T1000 (cell line): ENCODE measurements at regions not wholly inside any gene's neighbourhood (a gene's known extent, or its start where the extent isn't known, plus 50 kb on each side); places are given as distances from the start of the nearest gene placed in this dataset.
"Not testable (repeated sequence)": the region's sequence is repeated elsewhere in the genome, so short reads cannot be mapped to it uniquely, and the experiment has no call there.

Experiments
- DNase-seq: peaks from one replicate; lab custom pipeline; 2025; ENCODE audit warnings: mixed read lengths; lab: John Stamatoyannopoulos, UW

DNA sequence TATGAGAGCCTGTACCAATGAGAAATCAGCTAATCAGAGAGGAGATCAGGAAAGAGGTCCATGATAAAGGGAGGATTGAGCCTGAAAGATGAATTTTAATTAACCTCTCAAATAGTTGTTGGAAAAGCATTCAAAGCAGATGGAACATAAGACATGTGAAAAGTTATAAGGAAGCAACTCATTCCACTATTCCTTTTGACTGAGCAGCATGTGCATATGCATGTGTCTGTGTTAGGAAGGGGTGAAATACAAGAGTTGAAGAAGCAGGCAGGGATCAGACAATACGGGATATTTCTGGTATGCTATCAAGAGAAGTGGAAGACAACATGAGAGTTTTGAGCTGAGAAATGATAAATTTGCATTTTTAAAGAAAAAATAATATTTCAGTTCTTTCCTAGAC is 624.8 kb upstream of the PTCHD4 start:
- DNase-seq = no peak

DNA sequence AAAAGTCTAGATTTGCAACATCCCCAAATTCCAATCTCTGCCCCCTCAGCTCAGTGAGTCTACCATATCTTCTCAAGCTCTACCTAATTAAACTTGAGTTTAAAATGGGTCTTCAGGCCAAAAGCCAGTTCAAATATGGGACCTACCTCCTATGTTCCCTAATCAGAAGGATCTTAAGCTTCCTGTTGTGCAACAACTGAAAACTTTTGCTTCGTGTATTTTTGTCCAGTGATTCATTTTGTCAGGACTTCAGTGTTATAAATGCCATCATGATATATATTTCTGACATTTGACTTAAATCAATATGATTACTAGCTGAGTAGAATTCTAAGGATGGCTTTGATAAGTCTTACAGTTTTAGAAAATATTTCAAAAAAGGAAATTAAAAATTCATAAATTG is 622.6 kb upstream of the PTCHD4 start:
- no peak for DNase-seq

DNA sequence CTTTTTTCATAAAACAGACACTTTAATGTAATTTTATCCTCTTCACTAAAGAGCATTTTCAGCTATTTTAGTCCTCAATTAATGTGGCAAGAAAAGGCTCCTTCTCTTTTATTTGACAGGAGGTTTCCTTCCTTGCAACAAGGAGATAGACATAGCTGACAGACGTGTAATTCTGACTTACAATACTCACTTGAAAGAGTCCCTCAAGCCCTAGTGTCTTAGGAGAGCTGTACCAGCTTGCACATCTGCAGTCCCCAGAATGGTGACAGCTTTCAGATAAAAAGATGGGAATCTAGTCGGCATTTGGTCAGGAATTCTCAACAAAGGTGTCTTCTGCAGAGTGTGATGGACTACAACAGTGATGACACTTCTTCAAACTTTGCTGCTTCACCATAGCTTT is 603.7 kb upstream of the PTCHD4 start:
- DNase-seq = no peak

DNA sequence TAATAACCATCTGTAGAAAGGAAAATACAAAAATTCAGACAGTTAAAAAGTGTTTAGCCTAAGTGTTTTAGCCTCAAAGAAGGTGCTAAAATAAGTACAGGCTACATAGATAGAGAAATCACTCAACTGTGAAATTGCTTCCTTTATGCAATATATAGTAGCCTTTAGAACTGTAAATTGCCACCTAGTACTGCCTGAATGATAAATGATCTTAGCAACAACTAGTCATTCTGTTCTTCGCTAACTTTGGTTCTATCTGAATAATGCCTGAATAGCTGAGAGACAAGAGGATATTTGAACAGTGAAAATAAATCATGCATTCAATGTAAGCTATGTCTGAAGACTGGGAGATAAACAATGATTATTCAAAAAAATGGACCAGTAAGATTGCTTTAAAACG is 603.3 kb upstream of the PTCHD4 start:
- no peak for DNase-seq

DNA sequence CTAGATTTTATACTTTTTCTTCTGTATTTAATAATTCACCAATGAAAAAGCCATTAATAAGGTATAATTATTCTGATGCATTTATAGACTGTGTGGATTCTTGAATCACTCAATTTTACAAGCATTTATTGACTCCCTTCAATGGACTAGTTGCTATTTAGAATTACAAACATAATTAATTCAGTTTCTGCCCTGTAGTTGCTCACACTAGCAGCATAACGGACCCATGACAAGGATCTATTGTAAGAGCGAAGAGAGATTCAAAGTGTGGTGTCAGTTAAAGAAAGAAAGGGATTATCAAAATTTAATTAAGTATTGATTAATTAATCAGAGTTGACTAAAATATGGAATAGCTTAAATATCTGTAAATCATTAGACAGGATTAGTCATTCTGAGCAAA is 602.6 kb upstream of the PTCHD4 start:
- no peak for DNase-seq

DNA sequence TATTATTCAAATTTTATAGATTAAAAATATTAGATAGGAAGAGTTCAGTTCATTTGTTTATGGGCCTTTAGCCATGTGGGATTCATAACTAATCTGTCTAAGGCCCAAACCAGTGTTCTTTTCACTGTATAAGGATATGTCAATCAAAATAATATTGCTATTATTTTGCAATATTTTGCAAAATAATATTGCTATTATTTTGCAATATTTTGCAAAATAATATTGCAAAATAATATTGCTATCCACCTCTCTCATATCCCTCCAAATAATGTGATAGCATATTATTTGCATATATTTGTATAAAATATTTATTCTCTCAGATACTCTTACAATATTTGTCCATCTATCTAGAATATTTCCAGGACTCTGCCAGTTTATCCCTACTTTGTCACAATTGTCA is 595.3 kb upstream of the PTCHD4 start:
- no peak for DNase-seq

DNA sequence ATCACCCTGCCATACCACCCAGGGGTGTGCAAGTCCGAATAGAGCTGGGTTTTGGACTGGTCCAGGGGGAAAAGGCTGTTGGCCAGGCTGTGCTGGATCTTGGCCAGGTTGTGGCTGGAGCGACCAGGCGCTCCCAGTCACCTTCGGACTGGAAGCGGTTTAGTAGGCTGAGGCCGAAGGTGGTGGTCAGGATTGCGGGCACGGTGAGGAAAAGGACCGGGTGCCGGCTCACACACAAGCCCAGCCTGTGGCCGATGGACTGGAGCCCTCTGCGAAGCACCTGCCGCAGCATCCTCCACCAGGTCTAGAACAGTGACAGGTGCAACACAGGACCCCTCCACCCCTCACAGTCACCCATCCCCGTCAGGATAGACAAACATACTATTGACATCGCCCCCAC is 590.6 kb upstream of the PTCHD4 start:
- DNase-seq = no peak

DNA sequence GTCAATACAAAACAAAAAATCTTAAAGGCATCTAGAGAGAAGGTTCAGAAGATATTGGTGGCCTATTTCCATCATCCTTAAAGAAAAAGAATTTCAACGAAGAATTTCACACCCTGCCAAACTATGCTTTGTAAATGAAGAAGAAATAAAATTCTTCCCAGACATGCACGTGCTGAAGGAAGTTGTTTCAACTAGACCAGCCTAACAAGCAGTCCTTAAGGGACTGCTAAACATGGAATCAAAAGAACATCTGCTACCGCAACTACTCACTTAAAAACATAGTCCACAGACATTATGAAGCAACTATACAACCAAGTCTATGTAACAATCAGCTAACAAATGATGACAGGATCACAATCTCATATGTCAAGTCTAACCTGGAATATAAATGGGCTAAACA is 584.9 kb upstream of the PTCHD4 start:
- no peak for DNase-seq

DNA sequence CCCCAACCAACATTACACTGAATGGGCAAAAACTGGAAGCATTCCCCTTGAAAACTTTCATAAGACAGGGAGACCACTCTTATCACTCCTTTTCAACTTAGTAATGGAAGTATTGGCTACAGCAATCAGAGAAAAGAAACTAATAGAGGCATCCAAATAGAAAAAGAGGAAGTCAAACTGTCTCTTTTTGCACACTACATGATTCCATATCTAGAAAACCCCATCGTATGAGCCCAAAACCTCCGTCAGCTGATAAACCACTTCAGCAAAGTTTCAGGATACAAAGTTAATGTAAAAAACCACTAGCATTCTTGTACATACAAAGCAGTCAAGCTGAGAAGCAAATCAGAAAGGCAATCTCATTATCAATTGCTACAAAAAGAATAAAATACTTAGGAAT is 580.4 kb upstream of the PTCHD4 start:
- no peak for DNase-seq

DNA sequence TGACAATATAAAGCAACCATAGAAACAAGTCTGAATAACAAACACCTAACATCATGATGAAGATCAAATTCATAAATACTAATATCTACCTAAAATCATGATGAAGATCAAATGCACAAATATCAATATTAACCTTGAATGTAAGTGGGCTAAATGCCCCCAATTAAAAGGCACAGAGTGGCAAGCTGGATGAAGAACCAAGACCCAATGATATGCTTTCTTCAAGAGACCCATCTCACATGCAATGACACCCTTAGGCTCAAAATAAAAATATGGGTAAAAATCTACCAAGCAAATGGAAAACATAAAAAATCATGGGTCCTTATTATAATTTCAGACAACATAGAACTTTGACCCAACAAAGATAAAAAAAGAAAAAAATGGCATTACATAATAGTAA is 578.5 kb upstream of the PTCHD4 start:
- DNase-seq = no peak

DNA sequence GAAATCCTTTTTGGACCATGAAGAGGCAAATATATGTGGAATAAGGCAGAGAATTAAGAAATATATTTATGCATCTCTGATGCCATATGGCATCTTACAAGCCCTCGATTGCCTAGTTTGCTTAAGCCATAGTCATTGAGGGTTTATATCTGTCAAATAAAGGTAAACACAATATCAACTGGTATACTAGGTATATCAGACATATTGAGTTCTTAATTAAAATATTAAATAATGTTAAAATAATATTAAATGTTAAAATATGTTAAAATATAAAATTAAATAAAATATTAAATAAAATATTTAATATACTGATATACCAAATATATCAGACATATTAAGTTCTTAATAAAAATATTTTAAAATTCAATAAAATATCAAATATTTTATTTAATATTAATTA is 567.4 kb upstream of the PTCHD4 start:
- DNase-seq = no peak

DNA sequence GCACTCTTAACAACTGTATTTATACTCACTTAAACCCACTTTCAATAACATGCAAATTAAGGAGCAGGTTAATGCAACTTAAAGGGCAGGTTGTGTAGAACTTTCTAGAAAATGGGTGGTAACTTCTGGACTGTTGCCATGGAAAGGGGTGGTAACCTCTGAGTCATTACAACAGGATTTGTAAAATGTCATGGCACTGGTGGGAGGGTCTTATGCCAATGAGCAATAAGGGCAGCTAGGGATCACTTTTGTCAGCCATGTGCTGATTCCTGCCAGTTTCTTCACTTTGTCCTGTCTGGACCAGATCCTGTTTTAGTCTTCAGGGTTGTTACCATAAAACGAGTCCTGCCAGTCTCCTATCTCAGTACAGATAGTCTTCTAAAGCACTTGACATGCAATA is 560.5 kb upstream of the PTCHD4 start:
- no peak for DNase-seq

DNA sequence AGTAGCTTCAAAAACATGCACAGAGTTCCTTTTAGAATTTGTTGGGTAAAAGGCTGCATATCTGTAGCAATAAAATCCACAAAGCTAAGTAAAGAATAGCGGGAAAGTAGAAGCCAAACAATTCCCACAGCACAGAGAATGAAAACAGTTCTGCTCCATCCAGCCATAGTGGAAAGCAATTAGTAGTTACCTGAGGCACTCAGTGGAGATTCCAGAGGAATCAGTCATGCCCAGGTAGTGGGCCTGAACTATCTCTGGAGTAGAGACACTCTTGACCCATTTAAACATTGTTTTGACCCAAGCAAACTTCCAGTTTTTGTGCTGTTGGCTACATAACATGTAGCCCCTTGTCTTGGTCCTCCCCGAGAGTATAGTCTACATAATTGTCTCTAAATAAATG is 559.5 kb upstream of the PTCHD4 start:
- DNase-seq = no peak

DNA sequence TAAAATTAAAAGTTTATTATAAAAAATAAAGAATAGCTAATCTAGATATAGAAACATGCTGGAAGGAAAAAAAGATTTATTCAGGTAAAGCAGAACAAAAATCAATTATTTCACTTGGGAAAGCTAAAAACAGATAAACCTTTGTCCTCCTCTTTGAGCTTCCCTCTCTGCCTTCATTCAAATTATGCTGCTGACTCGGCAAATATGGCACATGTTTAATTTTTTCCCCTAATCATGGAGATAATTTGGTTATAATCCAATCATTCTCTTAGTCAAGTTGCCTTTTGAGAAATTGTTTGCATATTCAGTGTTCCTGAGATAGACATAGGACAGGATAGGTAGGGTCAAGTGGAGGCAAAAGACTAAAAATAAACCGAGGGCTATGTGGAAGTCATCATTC is 556.8 kb upstream of the PTCHD4 start:
- no peak for DNase-seq

DNA sequence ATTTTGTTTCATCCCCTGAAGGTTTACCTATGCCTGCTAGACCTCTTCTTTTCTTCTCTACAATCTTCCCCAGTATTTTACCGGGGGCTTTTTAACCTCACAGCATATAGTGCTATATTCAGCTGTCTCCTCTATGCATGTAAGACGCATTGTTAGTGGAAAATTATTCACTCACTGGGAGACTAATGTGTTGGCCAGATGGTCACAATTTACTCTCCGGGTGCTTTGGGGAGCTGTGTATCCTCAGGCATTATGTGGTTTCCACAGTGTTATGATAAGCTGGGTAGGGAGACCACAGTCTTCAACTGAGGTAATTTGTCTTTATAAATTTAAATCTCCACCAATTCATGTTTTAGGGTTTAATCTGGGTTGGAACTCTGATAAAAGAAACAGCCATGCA is 553.8 kb upstream of the PTCHD4 start:
- peak; percentile 5 for DNase-seq

DNA sequence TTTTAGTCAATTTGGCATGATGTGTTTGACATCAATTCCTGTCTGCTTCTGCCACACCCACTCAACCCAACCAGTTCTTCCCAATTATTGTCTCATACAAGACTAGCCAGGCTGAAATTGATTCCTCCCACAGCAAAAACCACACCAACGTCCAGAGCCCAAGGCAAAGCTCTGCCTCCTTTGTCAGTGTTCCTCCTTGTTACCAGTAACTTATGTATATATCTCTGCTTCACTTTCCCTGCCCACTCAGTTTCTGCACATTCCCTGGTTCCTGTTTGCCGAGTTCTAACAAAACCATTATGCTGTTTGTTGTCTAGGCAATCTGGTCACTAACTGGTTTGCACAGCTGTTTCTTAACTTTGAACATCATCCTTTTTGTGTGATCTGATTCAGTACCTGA is 547.9 kb upstream of the PTCHD4 start:
- no peak for DNase-seq

DNA sequence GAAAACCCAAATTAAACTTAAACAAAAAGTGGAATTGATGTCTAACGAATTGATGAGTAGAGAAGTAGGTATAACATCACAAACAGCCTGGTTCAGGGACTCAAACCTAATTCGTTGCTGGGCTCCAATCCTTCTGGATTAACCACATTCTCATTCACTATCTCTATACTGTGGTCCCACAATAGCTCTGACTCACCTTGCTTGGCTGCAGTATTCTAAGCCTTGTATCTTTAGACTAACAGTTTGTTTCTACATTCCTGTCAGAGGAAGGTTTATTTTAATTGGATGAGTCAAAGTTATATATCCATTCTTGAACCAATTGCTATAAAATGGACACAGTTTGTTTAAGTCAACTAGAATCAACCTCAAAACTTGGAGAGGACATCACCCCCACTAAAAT is 530.5 kb upstream of the PTCHD4 start:
- peak; percentile 37 for DNase-seq

DNA sequence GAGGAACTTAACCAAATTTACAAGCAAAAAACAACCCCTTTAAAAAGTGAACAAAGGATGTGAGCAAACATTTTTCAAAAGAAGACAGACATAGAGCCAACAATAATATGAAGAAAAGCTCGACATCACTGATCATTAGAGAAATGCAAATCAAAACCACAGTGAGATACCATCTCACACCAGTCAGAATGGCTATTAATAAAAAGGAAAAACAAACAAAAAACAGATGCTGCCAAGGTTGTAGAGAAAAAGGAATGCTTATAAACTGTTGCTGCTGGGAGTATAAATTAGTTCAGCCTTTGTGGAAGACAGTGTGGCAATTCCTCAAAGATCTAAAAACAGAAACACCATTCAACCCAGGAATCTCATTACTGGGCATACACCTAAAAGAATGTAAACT is 527.8 kb upstream of the PTCHD4 start:
- not testable (repeated sequence) for DNase-seq

DNA sequence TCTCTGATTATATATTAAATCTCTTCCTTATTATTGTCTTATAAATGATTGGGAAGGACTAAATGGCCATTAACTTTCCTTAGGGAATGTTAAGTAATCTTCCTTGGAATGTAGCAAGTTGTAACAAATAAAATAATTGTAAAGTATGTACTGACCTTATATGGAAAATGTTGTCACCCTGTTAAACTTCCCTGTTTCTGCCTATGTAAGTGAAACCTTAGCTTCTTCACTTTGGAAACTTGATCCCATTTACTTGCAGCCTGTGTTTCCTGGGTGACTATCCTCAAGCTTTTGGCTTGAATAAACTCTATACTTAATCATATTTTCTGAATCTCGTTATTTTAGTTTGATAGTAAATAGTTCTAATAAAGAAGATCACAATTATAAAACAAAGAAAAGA is 519.5 kb upstream of the PTCHD4 start:
- DNase-seq = no peak

DNA sequence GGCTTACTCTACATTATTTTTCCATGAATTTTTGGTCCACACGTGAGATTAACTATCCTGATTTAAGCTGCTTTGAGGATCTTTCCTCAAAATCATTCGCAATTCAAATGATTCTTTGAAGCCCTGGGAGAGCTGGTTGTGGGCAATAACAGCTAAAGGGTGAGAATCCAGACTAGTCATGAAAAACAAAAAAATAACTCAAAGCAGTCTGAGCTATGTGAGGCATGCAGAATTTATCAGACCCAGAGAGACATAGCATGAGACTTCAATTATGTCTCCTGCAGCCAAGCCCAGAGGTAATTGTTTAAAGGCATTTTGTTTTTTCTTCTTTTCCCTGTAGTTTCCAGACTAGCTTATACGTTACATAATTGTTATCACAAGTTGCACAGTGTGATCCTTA is 517.3 kb upstream of the PTCHD4 start:
- DNase-seq = no peak

DNA sequence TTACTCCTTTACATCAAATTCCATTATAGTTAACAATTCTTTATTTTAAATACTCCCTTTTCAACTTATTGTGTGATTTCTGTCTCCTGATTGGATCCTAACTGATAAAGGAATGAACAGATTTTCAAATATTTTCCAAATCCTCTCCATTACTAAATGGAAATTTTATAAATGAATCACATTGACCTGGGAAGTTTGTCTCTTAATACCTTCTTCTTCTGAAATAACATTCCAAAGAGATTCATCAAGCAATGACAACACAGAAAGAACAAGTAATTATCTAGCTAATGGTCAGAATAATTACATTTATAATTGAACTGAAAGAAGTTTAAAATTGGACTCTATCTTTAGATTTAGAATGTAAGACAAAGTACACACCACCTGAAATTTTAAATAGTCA is 515.4 kb upstream of the PTCHD4 start:
- DNase-seq = no peak

DNA sequence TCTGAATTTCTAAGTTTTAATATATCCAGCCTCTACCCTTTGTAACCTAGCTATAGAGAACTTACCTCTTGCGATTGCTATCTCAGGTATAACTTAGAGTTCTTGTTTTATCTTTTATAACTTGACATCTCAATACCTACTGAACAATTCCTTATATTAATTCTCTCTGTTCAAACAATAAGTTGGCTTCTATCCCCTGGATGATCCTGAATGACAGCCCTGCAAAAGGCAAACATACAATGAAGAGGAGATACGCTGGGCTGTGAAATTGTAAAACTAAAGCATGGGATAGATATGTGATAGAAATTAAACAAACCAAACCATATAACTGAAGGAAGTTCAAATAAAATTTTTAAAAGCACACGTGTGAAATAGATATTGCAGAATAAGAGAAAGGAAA is 513.6 kb upstream of the PTCHD4 start:
- no peak for DNase-seq

DNA sequence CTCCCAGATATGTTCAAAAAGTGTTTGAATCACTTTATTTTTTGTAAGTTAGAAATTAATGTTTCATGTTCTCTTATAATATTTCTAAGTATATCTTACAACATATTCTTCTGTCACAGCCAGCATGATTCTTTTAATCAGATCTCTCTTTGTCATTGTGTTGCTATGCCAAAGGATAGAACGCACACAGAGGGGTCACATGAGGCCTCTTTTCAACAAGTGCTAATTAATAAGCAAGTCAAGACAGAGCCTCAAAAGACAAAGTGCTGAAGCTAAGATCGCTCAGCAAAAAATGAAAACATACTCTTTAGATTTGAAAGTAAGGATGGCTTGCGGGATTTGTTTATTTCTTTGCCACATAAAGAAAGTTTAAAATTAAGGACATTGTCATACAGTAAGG is 508.8 kb upstream of the PTCHD4 start:
- DNase-seq = no peak

DNA sequence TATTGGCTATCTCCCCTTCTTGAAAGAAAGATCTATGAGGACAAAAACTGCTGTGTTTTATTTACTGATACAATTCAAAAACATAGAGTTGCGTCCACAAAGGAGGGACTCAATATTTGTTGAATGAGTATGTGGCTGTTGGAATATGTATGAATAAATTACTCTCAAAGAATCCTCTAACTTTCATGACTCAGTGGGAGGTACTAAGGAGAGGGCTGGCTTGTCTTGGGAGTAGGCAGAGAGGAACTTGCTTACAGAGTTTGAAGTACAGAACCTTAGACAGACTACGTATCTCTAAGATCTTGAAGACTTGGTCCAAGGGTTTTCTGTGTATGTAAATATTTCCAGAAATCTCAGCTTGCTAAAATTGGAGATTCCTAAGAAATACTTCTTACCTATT is 504.0 kb upstream of the PTCHD4 start:
- DNase-seq = no peak

DNA sequence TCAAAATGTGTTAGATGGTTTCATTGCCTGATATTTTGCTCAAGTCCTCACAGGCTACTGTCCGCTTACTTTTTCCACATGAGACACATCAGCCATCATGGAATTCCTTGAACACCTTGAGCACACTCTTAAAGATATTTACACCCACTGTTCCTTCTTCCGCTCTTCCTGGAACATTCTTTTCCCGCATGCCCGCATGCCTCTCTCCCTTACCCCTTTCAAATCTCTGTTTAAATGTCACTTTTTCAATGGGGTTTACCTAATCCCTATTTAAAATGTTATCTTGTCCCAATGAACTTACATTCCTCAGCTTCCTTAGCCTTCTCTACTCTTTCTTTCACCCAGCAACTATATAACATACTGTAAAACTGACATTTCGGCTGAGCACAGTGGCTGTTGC is 503.3 kb upstream of the PTCHD4 start:
- DNase-seq = no peak
